HG03521 (cell line): ENCODE measurements at regions not wholly inside any gene's neighbourhood (a gene's known extent, or its start where the extent isn't known, plus 50 kb on each side); places are given as distances from the start of the nearest gene placed in this dataset.

Source experiments
- ATAC-seq: cut with Tn5 transposase; IDR thresholded peaks from one replicate; pipeline ENCODE4 v1.9.1; 2021; ENCODE audit warnings: mild to moderate bottlenecking, moderate library complexity; ENCODE audit not compliant: unreplicated experiment

GRCh38 chr14:62626416-62626815 is 418.8 kb downstream of the KCNH5 start:
- ATAC-seq = no peak

GRCh38 chr14:62629176-62629725 is 416.0 kb downstream of the KCNH5 start:
- ATAC-seq = no peak

GRCh38 chr14:62631176-62631575 is 414.1 kb downstream of the KCNH5 start:
- no peak for ATAC-seq

GRCh38 chr14:62632771-62633170 is 412.5 kb downstream of the KCNH5 start:
- no peak for ATAC-seq

GRCh38 chr14:62645649-62646048 is 399.6 kb downstream of the KCNH5 start:
- no peak for ATAC-seq
